ENCODE measurements at regions not wholly inside any gene's neighbourhood (a gene's known extent, or its start where the extent isn't known, plus 50 kb on each side); places are given as distances from the start of the nearest gene placed in this dataset.

- no peak for TF ChIP-seq CTCF (IDR thresholded peaks at IDR 0.05; ENCODE audit: insufficient read depth, low read length, missing control alignments)
- DNase-seq (ENCODE audit: low read depth, low spot score), result no peak
- H3K4me3 ChIP-seq (ENCODE audit: low read depth, low read length), result no peak overlapping the region
Measured at GRCh38 chr18:71443706-71444480, 1100.2 kb downstream of the CBLN2 start.

GRCh38 chr18:71442731-71443141 lies 1101.4 kb downstream of the CBLN2 start:
- no peak overlapping the region for H3K4me3 ChIP-seq (ENCODE audit: low read depth, low read length)
- ChIA-PET POLR2A (no interaction called here), CTCF (no interaction called here)
- no peak for TF ChIP-seq CTCF (IDR thresholded peaks at IDR 0.05; ENCODE audit: insufficient read depth, low read length, missing control alignments)
- no peak for DNase-seq (ENCODE audit: low read depth, low spot score)

More at GRCh38 chr18:71443706-71444480, 1100.2 kb downstream of the CBLN2 start:
- POLR2A ChIA-PET, result no interaction called here
- CTCF ChIA-PET, result no interaction called here

- POLR2A ChIA-PET, result no interaction called here
- H3K4me3 ChIP-seq (ENCODE audit: low read depth, low read length), result no peak overlapping the region
- CTCF ChIA-PET, result no interaction called here
- DNase-seq (ENCODE audit: low read depth, low spot score), result no peak
- no peak for TF ChIP-seq CTCF (IDR thresholded peaks at IDR 0.05; ENCODE audit: insufficient read depth, low read length, missing control alignments)
Measured at GRCh38 chr18:71441156-71441555, 1103.0 kb downstream of the CBLN2 start.

- no peak for TF ChIP-seq CTCF (IDR thresholded peaks at IDR 0.05; ENCODE audit: insufficient read depth, low read length, missing control alignments)
- ChIA-PET POLR2A (no interaction called here), CTCF (no interaction called here)
Measured at GRCh38 chr18:71437511-71437910, 1106.6 kb downstream of the CBLN2 start.

GRCh38 chr18:71433373-71433772 lies 1110.8 kb downstream of the CBLN2 start:
- CTCF ChIA-PET, result no interaction called here
- DNase-seq (ENCODE audit: low read depth, low spot score), result no peak
- H3K4me3 ChIP-seq (ENCODE audit: low read depth, low read length), result no peak overlapping the region
- POLR2A ChIA-PET, result no interaction called here
- no peak for TF ChIP-seq CTCF (IDR thresholded peaks at IDR 0.05; ENCODE audit: insufficient read depth, low read length, missing control alignments)

More at GRCh38 chr18:71437511-71437910, 1106.6 kb downstream of the CBLN2 start:
- no peak for DNase-seq (ENCODE audit: low read depth, low spot score)
- H3K4me3 ChIP-seq (ENCODE audit: low read depth, low read length), result no peak overlapping the region

GRCh38 chr18:71431689-71432088 lies 1112.5 kb downstream of the CBLN2 start:
- DNase-seq (ENCODE audit: low read depth, low spot score), result no peak
- TF ChIP-seq CTCF (IDR thresholded peaks at IDR 0.05; ENCODE audit: insufficient read depth, low read length, missing control alignments), result no peak
- H3K4me3 ChIP-seq (ENCODE audit: low read depth, low read length), result no peak overlapping the region
- CTCF ChIA-PET, result no interaction called here
- POLR2A ChIA-PET, result no interaction called here

Data from AG04449 (cell line).